ENCODE measurements at regions not wholly inside any gene's neighbourhood (a gene's known extent, or its start where the extent isn't known, plus 50 kb on each side); places are given as distances from the start of the nearest gene placed in this dataset.

DNA sequence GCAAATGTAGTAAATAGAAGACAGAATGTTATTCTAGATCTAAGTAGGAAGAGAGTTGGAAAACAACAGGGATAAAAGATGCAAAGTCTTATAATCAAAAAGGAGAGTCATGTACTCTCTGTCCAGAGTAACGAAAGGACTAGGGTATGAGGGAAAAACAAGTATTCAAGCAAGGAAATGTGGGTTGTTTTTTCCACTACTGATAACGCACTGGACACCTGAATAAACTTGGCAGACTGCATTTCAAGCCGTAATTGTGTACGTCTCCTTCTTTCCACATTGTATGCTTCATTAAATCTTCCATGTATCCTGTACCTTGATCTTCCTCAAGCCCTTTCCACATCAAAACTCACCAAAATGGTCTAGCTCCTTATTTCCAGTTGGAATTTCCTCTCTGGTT is 420.6 kb downstream of the ZEB2 start:
- ATAC-seq (ENCODE audit: low read depth): no peak
- Mint-ChIP-seq H3K9me3 (ENCODE audit: insufficient read depth) (peaks cover 5% of the 10 kb centered on the region), H3K27ac (no peak overlapping the region), H3K4me1 (peaks cover 7% of the 10 kb centered on the region), H3K27me3 (no peaks in the 10 kb centered on the region), H3K4me3 (no peak overlapping the region)
- 100% methylated on average over 4 of the region's 4 CpGs for WGBS (ENCODE audit: insufficient coverage)
- Histone ChIP-seq H3K27ac (ENCODE audit: low read length in 2 of 2) (no peak overlapping the region), H3K9me3 (ENCODE audit: control extremely low read depth in 1 of 3, control insufficient read depth in 2 of 3, insufficient read depth in 1 of 3, low read length in 2 of 3) (peaks cover 0 to 8% (median 2%) of the 10 kb centered on the region in 3 donors), H3K27me3 (replicated peaks in 1 of 4; ENCODE audit: control extremely low read depth in 1 of 4, control insufficient read depth in 3 of 4, insufficient read depth in 4 of 4, low read length in 3 of 4) (no peaks in the 10 kb centered on the region), H2AFZ (ENCODE audit: insufficient read depth, low read depth, low read length, poor library complexity, severe bottlenecking) (no peak overlapping the region), H3K9ac (ENCODE audit: low read length) (no peak overlapping the region), H3K4me2 (replicated peaks; ENCODE audit: low read depth, low read length, poor library complexity, severe bottlenecking) (no peak overlapping the region), H4K20me1 (ENCODE audit: control insufficient read depth, insufficient read depth, low read length, poor library complexity, severe bottlenecking) (no peaks in the 10 kb centered on the region), H3K79me2 (ENCODE audit: control insufficient read depth, insufficient read depth, low read length) (no peaks in the 10 kb centered on the region), H3K4me1 (ENCODE audit: control insufficient read depth in 2 of 2, insufficient read depth in 2 of 2, low read length in 2 of 2) (no peaks in the 10 kb centered on the region), H3K36me3 (replicated peaks in 1 of 2; ENCODE audit: control extremely low read depth in 1 of 2, control insufficient read depth in 1 of 2, extremely low read depth in 1 of 2, insufficient read depth in 2 of 2, low read length in 1 of 2) (no peaks in the 10 kb centered on the region), H3K4me3 (ENCODE audit: control extremely low read depth in 1 of 5, extremely low read depth in 1 of 5, insufficient read depth in 1 of 5, low read depth in 2 of 5, low read length in 4 of 5) (no peak overlapping the region)
- ChIA-PET POLR2A (no interaction called here), CTCF (no interaction called here)
- intact Hi-C loops (cut with micrococcal nuclease): no loop called here
- DNase-seq: no peak
- TF ChIP-seq, protein P1, sequence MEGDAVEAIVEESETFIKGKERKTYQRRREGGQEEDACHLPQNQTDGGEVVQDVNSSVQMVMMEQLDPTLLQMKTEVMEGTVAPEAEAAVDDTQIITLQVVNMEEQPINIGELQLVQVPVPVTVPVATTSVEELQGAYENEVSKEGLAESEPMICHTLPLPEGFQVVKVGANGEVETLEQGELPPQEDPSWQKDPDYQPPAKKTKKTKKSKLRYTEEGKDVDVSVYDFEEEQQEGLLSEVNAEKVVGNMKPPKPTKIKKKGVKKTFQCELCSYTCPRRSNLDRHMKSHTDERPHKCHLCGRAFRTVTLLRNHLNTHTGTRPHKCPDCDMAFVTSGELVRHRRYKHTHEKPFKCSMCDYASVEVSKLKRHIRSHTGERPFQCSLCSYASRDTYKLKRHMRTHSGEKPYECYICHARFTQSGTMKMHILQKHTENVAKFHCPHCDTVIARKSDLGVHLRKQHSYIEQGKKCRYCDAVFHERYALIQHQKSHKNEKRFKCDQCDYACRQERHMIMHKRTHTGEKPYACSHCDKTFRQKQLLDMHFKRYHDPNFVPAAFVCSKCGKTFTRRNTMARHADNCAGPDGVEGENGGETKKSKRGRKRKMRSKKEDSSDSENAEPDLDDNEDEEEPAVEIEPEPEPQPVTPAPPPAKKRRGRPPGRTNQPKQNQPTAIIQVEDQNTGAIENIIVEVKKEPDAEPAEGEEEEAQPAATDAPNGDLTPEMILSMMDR (IDR thresholded peaks at IDR 0.05): no peak
- TF ChIP-seq EZH2 (IDR thresholded peaks at IDR 0.05; ENCODE audit: borderline replicate concordance, insufficient read depth, low read depth, low read length, poor library complexity, severe bottlenecking): no peak

DNA sequence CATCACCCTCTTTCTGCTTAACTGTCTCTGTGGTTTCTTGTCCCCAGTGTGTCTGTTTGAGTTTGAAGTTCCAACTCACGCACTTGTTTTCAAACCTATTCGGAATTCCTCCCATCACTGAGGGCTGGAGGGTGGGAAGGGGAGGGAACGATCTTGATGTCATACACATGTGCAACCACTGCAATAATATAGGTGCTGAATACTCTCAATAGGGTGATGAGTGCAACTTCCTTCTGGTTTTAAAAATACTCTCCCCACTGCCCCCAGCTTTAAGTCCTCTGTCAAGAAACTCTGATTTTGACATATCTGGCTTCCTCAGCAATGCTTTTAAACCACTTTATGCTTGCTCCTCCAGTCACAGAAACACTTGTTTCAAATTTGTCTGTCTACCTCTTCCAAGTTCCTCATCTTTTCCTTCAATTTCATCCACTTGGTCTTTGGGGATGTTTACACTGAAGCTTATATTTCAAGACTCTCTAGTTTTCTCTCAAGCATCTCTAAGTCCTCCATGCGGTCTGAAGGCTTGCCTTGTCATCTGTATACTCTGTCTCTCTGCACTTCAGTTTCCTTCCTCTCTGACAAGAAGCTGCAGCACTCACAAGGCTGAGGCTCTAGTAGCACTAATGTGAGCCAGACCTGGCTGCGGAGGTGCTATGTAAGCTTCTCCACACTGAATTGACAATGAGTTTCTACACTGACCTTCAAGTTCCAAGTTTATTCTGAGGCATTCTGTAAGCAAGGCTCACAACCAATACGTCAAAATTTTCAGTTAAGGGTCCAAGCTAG is 422.3 kb downstream of the ZEB2 start:
- no peak overlapping the region for H3K4me3 ChIP-seq (ENCODE audit: control extremely low read depth in 1 of 5, extremely low read depth in 1 of 5, insufficient read depth in 1 of 5, low read depth in 2 of 5, low read length in 4 of 5)
- no peak for DNase-seq
- ChIA-PET POLR2A (no interaction called here), CTCF (no interaction called here)
- Mint-ChIP-seq H3K27me3 (no peaks in the 10 kb centered on the region), H3K27ac (no peak overlapping the region), H3K4me1 (peaks cover 7% of the 10 kb centered on the region), H3K9me3 (ENCODE audit: insufficient read depth) (peaks cover 8% of the 10 kb centered on the region), H3K4me3 (no peak overlapping the region)
- H3K4me1 ChIP-seq (ENCODE audit: control insufficient read depth in 2 of 2, insufficient read depth in 2 of 2, low read length in 2 of 2): no peaks in the 10 kb centered on the region
- H3K27me3 ChIP-seq (replicated peaks in 1 of 4; ENCODE audit: control extremely low read depth in 1 of 4, control insufficient read depth in 3 of 4, insufficient read depth in 4 of 4, low read length in 3 of 4): no peaks in the 10 kb centered on the region
- 25% methylated on average over 2 of the region's 6 CpGs for WGBS (ENCODE audit: insufficient coverage)
- ATAC-seq (ENCODE audit: low read depth): no peak
- H2AFZ ChIP-seq (ENCODE audit: insufficient read depth, low read depth, low read length, poor library complexity, severe bottlenecking): no peak overlapping the region
- H3K4me2 ChIP-seq (replicated peaks; ENCODE audit: low read depth, low read length, poor library complexity, severe bottlenecking): no peak overlapping the region
- H3K27ac ChIP-seq (ENCODE audit: low read length in 2 of 2): no peak overlapping the region
- no peak overlapping the region for H3K9ac ChIP-seq (ENCODE audit: low read length)
- intact Hi-C loops (cut with micrococcal nuclease): no loop called here
- no peaks in the 10 kb centered on the region for H4K20me1 ChIP-seq (ENCODE audit: control insufficient read depth, insufficient read depth, low read length, poor library complexity, severe bottlenecking)
- no peaks in the 10 kb centered on the region for H3K36me3 ChIP-seq (replicated peaks in 1 of 2; ENCODE audit: control extremely low read depth in 1 of 2, control insufficient read depth in 1 of 2, extremely low read depth in 1 of 2, insufficient read depth in 2 of 2, low read length in 1 of 2)
- H3K9me3 ChIP-seq (ENCODE audit: control extremely low read depth in 1 of 3, control insufficient read depth in 2 of 3, insufficient read depth in 1 of 3, low read length in 2 of 3): no peaks in the 10 kb centered on the region
- TF ChIP-seq, protein P1 (IDR thresholded peaks at IDR 0.05): no peak
- TF ChIP-seq EZH2 (IDR thresholded peaks at IDR 0.05; ENCODE audit: borderline replicate concordance, insufficient read depth, low read depth, low read length, poor library complexity, severe bottlenecking): no peak
- H3K79me2 ChIP-seq (ENCODE audit: control insufficient read depth, insufficient read depth, low read length): no peaks in the 10 kb centered on the region
